HEK293 (cell line): ENCODE measurements at regions not wholly inside any gene's neighbourhood (a gene's known extent, or its start where the extent isn't known, plus 50 kb on each side); places are given as distances from the start of the nearest gene placed in this dataset.

Source experiments
- PRDM4 ChIP-seq: fragments of 450-650 bp; formaldehyde crosslinking; IDR thresholded peaks from 2 replicates; pipeline ENCODE4 v1.5.1; 2017; ENCODE audit warnings: missing biosample characterization, missing genetic modification characterization
- ZNF791 ChIP-seq: fragments of 450-650 bp; formaldehyde crosslinking; IDR thresholded peaks from 2 replicates; pipeline ENCODE4 v1.5.1; 2016; ENCODE audit warnings: missing biosample characterization, missing genetic modification characterization

- TF ChIP-seq PRDM4 (tag by site-specific recombination) = no peak
- TF ChIP-seq ZNF791 (tag by site-specific recombination) = no peak
Measured at GRCh38 chr20:9889270-9889981, 50.5 kb upstream of the PAK5 start (continued).
